Activated T-helper 2 cell treated with anti-CD3 and anti-CD28 coated beads, Interferon-gamma antibody, Interleukin-2, Interleukin-4, amounts not matched to agents 10 μg/mL and 5 μg/mL and 100 μg/mL, durations not matched to agents 14 hours and 24 hours and 36 hours (primary cell): ENCODE measurements at regions not wholly inside any gene's neighbourhood (a gene's known extent, or its start where the extent isn't known, plus 50 kb on each side); places are given as distances from the start of the nearest gene placed in this dataset.
"Not testable (repeated sequence)": the region's sequence is repeated elsewhere in the genome, so short reads cannot be mapped to it uniquely, and the experiment has no call there.

Experiments used
- DNase-seq: peaks from one replicate; pipeline ENCODE4 v3.0.0; 2021; ENCODE audit warnings: low spot score
- H3K27ac Mint-ChIP-seq: one replicate; pipeline ENCODE4 v1.8.0; 2021; ENCODE audit warnings: mixed read lengths
- H3K27me3 Mint-ChIP-seq: one replicate; pipeline ENCODE4 v1.8.0; 2021; ENCODE audit warnings: low read depth, mixed read lengths
- H3K36me3 Mint-ChIP-seq: one replicate; pipeline ENCODE4 v1.8.0; 2021; ENCODE audit warnings: low read depth, mixed read lengths
- H3K4me1 Mint-ChIP-seq: one replicate; pipeline ENCODE4 v1.8.0; 2021; ENCODE audit warnings: low read depth, mixed read lengths
- H3K4me3 Mint-ChIP-seq: one replicate; pipeline ENCODE4 v1.8.0; 2021; ENCODE audit warnings: low read depth, mild to moderate bottlenecking, moderate library complexity, mixed read lengths
- H3K9me3 Mint-ChIP-seq: one replicate; pipeline ENCODE4 v1.8.0; 2021; ENCODE audit warnings: mixed read lengths
- intact Hi-C: fragments of 100-400 bp; cut with micrococcal nuclease; formaldehyde crosslinking; loops from one replicate; pipeline ENCODE4 v1.15.1; 2023

GRCh38 chr15:20295238-20295811 is 246.3 kb downstream of the GOLGA6L6 start:
- Mint-ChIP-seq H3K4me1 (no peaks in the 10 kb centered on the region), H3K36me3 (no peaks in the 10 kb centered on the region), H3K4me3 (no peak overlapping the region), H3K27ac (no peak overlapping the region), H3K27me3 (no peaks in the 10 kb centered on the region), H3K9me3 (no peaks in the 10 kb centered on the region)
- intact Hi-C loops = no loop called here
- DNase-seq = peak; percentile 8

- no peaks in the 10 kb centered on the region for H3K4me1 Mint-ChIP-seq
- no peaks in the 10 kb centered on the region for H3K9me3 Mint-ChIP-seq
- peak; percentile 8 for DNase-seq
- no peaks in the 10 kb centered on the region for H3K27me3 Mint-ChIP-seq
- no peaks in the 10 kb centered on the region for H3K36me3 Mint-ChIP-seq
- no peak overlapping the region for H3K27ac Mint-ChIP-seq
- H3K4me3 Mint-ChIP-seq = no peak overlapping the region
- intact Hi-C loops = no loop called here
These were observed 246.9 kb downstream of the GOLGA6L6 start for GRCh38 chr15:20294651-20295237.

- H3K36me3 Mint-ChIP-seq, DNase-seq, H3K9me3 Mint-ChIP-seq, H3K27ac Mint-ChIP-seq, intact Hi-C loops, H3K27me3 Mint-ChIP-seq, H3K4me1 Mint-ChIP-seq, H3K4me3 Mint-ChIP-seq: not testable (repeated sequence)
These were observed 249.1 kb downstream of the GOLGA6L6 start for GRCh38 chr15:20292422-20293005.

DNA sequence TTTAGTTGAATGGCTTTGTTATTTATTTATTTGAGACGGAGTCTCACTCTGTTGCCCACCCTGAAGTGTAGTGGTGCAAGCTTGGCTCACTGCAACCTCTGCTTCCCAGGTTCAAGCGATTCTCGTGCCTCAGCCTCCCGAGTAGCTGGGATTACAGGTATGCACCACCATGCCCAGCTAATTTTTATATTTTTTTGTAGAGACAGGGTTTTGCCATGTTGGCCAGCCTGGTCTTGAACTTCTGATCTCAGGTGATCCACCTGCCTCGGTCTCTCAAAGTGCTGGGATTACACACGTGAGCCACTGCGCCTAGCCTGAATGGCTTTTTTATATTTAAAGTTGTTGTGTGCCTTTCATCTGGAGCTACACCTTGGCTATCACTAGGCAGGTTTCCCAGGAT is 250.0 kb downstream of the GOLGA6L6 start:
- H3K4me3 Mint-ChIP-seq, H3K36me3 Mint-ChIP-seq, H3K4me1 Mint-ChIP-seq, H3K9me3 Mint-ChIP-seq, H3K27ac Mint-ChIP-seq, DNase-seq, intact Hi-C loops, H3K27me3 Mint-ChIP-seq: not testable (repeated sequence)

GRCh38 chr15:20290606-20291005 is 251.0 kb downstream of the GOLGA6L6 start:
- peak; percentile 8 for DNase-seq
- intact Hi-C loops, H3K4me1 Mint-ChIP-seq, H3K27ac Mint-ChIP-seq, H3K27me3 Mint-ChIP-seq, H3K9me3 Mint-ChIP-seq, H3K4me3 Mint-ChIP-seq, H3K36me3 Mint-ChIP-seq: not testable (repeated sequence)

DNA sequence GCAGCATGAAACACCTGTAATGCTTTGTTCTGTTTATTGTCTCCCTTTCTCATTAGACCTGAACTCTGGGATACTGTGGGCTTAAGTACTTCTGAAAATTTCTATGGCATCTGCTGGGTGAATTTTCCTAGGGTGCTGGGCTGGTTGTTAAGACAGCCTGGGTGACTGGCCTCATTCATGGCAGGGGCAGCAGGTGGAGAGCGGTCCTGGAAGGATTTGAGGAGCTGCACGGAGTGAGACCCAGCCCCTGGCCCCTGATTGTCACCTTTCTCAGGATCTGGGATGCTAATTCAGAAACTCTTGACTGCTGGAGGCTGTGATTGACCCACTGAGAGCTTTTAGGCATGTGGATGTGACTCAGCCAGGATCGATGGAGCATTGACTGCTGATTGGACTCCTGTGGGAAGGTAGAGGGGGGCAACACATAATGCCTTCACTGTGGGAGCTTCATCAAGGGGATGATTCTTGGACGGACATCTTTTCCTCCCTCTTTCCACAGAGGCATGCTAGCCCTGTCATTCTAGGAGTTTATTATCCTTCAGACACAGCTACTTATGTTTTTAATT is 252.0 kb downstream of the GOLGA6L6 start:
- H3K27ac Mint-ChIP-seq, H3K4me1 Mint-ChIP-seq, H3K36me3 Mint-ChIP-seq, H3K4me3 Mint-ChIP-seq, H3K9me3 Mint-ChIP-seq, H3K27me3 Mint-ChIP-seq, DNase-seq, intact Hi-C loops: not testable (repeated sequence)

- intact Hi-C loops, H3K36me3 Mint-ChIP-seq, H3K27me3 Mint-ChIP-seq, H3K9me3 Mint-ChIP-seq, H3K27ac Mint-ChIP-seq, H3K4me1 Mint-ChIP-seq, H3K4me3 Mint-ChIP-seq: not testable (repeated sequence)
- peak; percentile 6 for DNase-seq
These were observed 252.6 kb downstream of the GOLGA6L6 start for GRCh38 chr15:20288800-20289537.

DNA sequence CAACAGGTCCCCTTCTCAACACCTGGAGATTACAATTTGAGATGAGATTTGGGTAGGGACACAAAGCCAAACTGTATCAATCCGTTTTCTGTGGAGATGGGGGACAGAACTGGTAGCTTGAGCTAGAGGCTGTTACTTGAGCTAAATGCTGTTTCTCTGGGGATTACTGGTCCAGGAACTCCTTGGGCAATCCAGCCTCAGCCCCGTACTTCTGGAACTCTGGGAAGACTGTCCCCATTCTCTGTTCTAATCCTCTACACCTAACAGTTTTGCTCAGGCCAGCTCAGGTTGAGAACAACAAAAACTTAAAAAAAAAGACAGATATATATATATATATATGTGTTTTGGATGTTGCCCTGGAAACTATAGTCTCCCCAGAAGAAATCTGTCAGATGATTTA is 255.0 kb downstream of the GOLGA6L6 start:
- H3K27ac Mint-ChIP-seq, DNase-seq, H3K4me3 Mint-ChIP-seq, H3K4me1 Mint-ChIP-seq, H3K36me3 Mint-ChIP-seq, H3K27me3 Mint-ChIP-seq, H3K9me3 Mint-ChIP-seq, intact Hi-C loops: not testable (repeated sequence)

- H3K27ac Mint-ChIP-seq, DNase-seq, intact Hi-C loops, H3K4me3 Mint-ChIP-seq, H3K4me1 Mint-ChIP-seq, H3K27me3 Mint-ChIP-seq, H3K9me3 Mint-ChIP-seq, H3K36me3 Mint-ChIP-seq: not testable (repeated sequence)
These were observed 255.8 kb downstream of the GOLGA6L6 start for GRCh38 chr15:20285696-20286300.

- intact Hi-C loops, H3K27me3 Mint-ChIP-seq: not testable (repeated sequence)
These were observed 256.6 kb downstream of the GOLGA6L6 start for GRCh38 chr15:20284891-20285535.

GRCh38 chr15:20283651-20284050 is 257.9 kb downstream of the GOLGA6L6 start:
- H3K27ac Mint-ChIP-seq, intact Hi-C loops, H3K36me3 Mint-ChIP-seq, H3K4me1 Mint-ChIP-seq, H3K4me3 Mint-ChIP-seq, H3K9me3 Mint-ChIP-seq, H3K27me3 Mint-ChIP-seq, DNase-seq: not testable (repeated sequence)

More at GRCh38 chr15:20284891-20285535, 256.6 kb downstream of the GOLGA6L6 start:
- DNase-seq, H3K4me1 Mint-ChIP-seq, H3K36me3 Mint-ChIP-seq, H3K27ac Mint-ChIP-seq, H3K4me3 Mint-ChIP-seq, H3K9me3 Mint-ChIP-seq: not testable (repeated sequence)

- intact Hi-C loops, H3K4me1 Mint-ChIP-seq, H3K9me3 Mint-ChIP-seq: not testable (repeated sequence)
These were observed 259.1 kb downstream of the GOLGA6L6 start for GRCh38 chr15:20282491-20282943.

More at GRCh38 chr15:20282491-20282943, 259.1 kb downstream of the GOLGA6L6 start:
- not testable (repeated sequence) for H3K4me3 Mint-ChIP-seq, H3K36me3 Mint-ChIP-seq, H3K27me3 Mint-ChIP-seq, H3K27ac Mint-ChIP-seq, DNase-seq
